ENCODE measurements at regions not wholly inside any gene's neighbourhood (a gene's known extent, or its start where the extent isn't known, plus 50 kb on each side); places are given as distances from the start of the nearest gene placed in this dataset.

- TF ChIP-seq CTCF (IDR thresholded peaks at IDR 0.05 in 8 of 11, conservative IDR thresholded peaks at IDR 0.05 in 3 of 11), result no peak
- no peak for TF ChIP-seq POLR2AphosphoS5 (IDR thresholded peaks at IDR 0.05)
These were observed 208.3 kb upstream of the NBEA start for GRCh38 chr13:34733721-34734120.

All from spleen (tissue), 7 donors.